ENCODE measurements at regions not wholly inside any gene's neighbourhood (a gene's known extent, or its start where the extent isn't known, plus 50 kb on each side); places are given as distances from the start of the nearest gene placed in this dataset.

DNA sequence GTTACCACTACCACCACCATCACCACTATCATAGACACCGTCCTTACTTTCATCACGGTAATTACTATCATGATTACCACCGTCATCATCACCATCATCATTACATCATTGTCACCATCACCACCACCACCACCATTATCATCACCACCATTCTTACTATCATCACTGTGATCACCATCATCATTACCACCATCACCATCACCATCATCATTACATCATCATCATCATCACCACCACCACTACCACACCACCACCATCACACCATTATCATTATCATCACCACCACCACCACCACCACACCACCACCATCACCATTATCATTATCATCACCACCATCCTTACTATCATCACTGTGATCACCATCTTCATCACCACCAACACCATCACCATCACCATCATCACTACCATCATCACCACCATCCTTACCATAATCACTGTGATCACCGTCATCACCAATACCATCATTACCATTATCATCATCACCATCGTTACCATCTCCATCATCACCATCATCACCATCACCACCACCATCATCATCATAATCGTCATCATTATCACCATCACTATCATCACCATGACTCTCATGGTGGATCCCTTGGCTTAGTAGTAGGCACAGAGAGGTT, 244.4 kb upstream of the C1orf174 start:
- DNase-seq (ENCODE audit: low read depth) = no peak
- no peak for TF ChIP-seq CTCF (IDR thresholded peaks at IDR 0.05; ENCODE audit: insufficient read depth, low read depth, low read length, missing control alignments)
- no peak overlapping the region for H3K4me3 ChIP-seq (ENCODE audit: low read length)

DNA sequence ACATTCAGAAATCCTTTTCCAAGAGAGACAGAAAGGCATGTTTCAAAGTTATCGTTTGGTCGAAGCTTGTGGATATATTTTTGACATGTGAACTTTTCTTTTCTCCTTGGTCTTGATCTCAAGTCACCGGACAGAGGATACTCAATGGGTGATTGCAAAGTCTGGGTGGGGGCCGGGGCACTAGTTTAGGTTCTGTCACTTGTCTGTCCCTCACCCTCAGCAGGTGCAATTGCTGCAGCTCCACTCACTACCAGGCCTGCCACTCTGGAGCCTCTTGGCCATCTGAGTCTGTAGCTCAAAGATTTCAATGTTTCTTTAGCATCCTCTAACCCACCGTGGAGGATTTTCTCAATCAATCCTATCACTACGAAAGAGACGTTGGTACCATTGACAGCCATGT, 246.0 kb upstream of the C1orf174 start:
- no peak for DNase-seq (ENCODE audit: low read depth)
- H3K4me3 ChIP-seq (ENCODE audit: low read length) = no peak overlapping the region
- TF ChIP-seq CTCF (IDR thresholded peaks at IDR 0.05; ENCODE audit: insufficient read depth, low read depth, low read length, missing control alignments) = no peak

- DNase-seq (ENCODE audit: low read depth) = no peak
- no peak overlapping the region for H3K4me3 ChIP-seq (ENCODE audit: low read length)
- TF ChIP-seq CTCF (IDR thresholded peaks at IDR 0.05; ENCODE audit: insufficient read depth, low read depth, low read length, missing control alignments) = no peak
Measured at GRCh38 chr1:4146614-4147013, 246.5 kb upstream of the C1orf174 start.

DNA sequence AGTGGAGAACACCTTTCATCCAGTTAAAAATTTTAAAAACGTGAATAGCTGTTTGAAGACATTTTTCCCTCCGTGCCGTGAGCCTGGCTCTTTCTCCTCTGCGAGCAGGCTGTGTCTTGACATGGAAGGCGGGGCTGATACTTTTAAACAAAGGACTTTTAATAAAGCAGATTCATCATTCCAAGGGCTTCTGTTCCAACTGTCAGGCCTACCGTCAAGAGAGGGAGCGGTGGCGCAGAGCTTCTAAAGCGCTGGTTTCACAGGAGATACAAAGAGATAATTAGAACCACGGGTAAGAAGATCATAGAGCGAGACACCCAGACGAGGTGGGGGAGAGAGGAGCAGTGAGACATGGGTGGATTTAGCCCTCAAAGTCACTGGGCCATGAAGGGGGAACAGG, 247.4 kb upstream of the C1orf174 start:
- no peak overlapping the region for H3K4me3 ChIP-seq (ENCODE audit: low read length)
- no peak for TF ChIP-seq CTCF (IDR thresholded peaks at IDR 0.05; ENCODE audit: insufficient read depth, low read depth, low read length, missing control alignments)
- no peak for DNase-seq (ENCODE audit: low read depth)

GRCh38 chr1:4149281-4149680, 249.2 kb upstream of the C1orf174 start:
- no peak overlapping the region for H3K4me3 ChIP-seq (ENCODE audit: low read length)
- DNase-seq (ENCODE audit: low read depth) = no peak
- no peak for TF ChIP-seq CTCF (IDR thresholded peaks at IDR 0.05; ENCODE audit: insufficient read depth, low read depth, low read length, missing control alignments)

GRCh38 chr1:4149831-4150230, 249.8 kb upstream of the C1orf174 start:
- H3K4me3 ChIP-seq (ENCODE audit: low read length) = no peak overlapping the region
- no peak for DNase-seq (ENCODE audit: low read depth)
- no peak for TF ChIP-seq CTCF (IDR thresholded peaks at IDR 0.05; ENCODE audit: insufficient read depth, low read depth, low read length, missing control alignments)

DNA sequence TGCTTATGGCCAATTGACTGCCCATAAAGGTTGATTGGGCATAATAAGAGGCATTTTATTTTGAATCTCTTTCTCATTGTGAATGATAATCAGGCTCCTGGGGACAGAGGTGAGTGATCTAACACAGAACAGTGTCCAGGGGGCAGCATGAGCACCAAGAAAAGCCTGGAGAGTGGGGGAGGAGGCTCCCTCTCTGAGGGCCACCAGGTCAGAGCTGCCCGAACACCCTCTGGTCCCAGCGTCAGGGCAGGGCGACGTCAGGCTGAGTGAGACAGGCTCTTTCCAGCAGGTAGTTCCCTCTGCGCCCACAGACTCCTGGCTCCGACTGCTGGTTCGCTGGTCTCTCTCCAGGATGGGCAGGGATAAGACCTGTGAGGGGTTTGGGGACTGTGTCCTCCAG, 250.2 kb upstream of the C1orf174 start:
- no peak for TF ChIP-seq CTCF (IDR thresholded peaks at IDR 0.05; ENCODE audit: insufficient read depth, low read depth, low read length, missing control alignments)
- no peak for DNase-seq (ENCODE audit: low read depth)
- no peak overlapping the region for H3K4me3 ChIP-seq (ENCODE audit: low read length)

All from epithelial cell of esophagus (primary cell).